ENCODE measurements at regions not wholly inside any gene's neighbourhood (a gene's known extent, or its start where the extent isn't known, plus 50 kb on each side); places are given as distances from the start of the nearest gene placed in this dataset.
"Not testable (repeated sequence)": the region's sequence is repeated elsewhere in the genome, so short reads cannot be mapped to it uniquely, and the experiment has no call there.

- FAIRE-seq (no peak), DNase-seq (ENCODE audit: low read depth in 1 of 2, low spot score in 1 of 2) (peak in 1 of 2 experiments; percentile 1), ATAC-seq (no peak)
- WGBS (ENCODE audit: missing lambda C conversion rate), result 45% methylated on average over 6 of the region's 6 CpGs
- POLR2A ChIA-PET, result no interaction called here
- no peaks in the 10 kb centered on the region for H3K4me1 ChIP-seq
- peaks cover 6% of the 10 kb centered on the region for H3K9me3 ChIP-seq
- CTCF ChIA-PET, result no interaction called here
- TF ChIP-seq KDM1A (IDR thresholded peaks at IDR 0.05; ENCODE audit: low read depth) (no peak), FOSL2 (IDR thresholded peaks at IDR 0.05) (no peak), FOSL2 (CRISPR knock-in tag; IDR thresholded peaks at IDR 0.05) (peak; percentile 38; the same call in 1 of the 2 replicates)
- H3K4me3 ChIP-seq, result no peak overlapping the region
- H3K27ac ChIP-seq, result no peak overlapping the region
- H3K4me2 ChIP-seq, result no peak overlapping the region
Observed at GRCh38 chr7:138186951-138187351, 110.7 kb downstream of the AKR1D1 start.

DNA sequence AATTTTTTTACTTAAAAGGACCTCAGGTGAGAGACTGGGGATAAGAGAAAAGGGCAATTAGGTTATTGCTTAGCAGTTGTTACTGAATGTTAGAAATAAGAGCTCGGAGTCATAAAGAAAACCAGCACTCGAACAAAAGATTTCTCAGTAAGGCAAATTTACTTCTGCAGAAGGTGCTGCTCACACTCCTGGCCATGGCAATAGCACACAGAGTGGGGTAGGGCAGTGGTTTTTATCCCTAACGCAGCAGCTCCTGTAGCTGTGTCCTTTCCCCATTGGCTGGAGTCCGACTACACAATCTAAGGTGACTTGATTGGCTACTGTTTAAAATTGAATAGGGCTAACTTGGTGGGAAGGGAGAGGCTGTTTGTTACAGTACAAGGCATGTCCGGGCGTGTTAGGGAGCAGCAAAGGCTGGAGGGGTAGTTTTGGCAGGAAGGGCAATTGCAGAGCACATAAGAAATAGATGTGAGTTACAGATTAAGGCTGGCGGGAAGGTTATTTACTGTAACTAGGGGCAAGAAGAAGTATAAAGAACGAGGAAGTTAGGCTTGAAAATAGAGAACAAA, 112.1 kb downstream of the AKR1D1 start:
- DNase-seq (ENCODE audit: low read depth in 1 of 2, low spot score in 1 of 2) (no peak), ATAC-seq (no peak), FAIRE-seq (no peak)
- no peak overlapping the region for H3K27ac ChIP-seq
- no peak for TF ChIP-seq CEBPB (IDR thresholded peaks at IDR 0.05)
- ChIA-PET CTCF (no interaction called here), POLR2A (no interaction called here)
- peaks cover 6% of the 10 kb centered on the region for H3K9me3 ChIP-seq
- H3K4me3 ChIP-seq, result no peak overlapping the region
- no peak overlapping the region for H3K4me2 ChIP-seq
- no peaks in the 10 kb centered on the region for H3K4me1 ChIP-seq
- 29% methylated on average over 8 of the region's 8 CpGs for WGBS (ENCODE audit: missing lambda C conversion rate)

- FAIRE-seq (peak; percentile 67), ATAC-seq (no peak), DNase-seq (ENCODE audit: low read depth in 1 of 2, low spot score in 1 of 2) (no peak)
- no peak overlapping the region for H3K4me2 ChIP-seq
- WGBS (ENCODE audit: missing lambda C conversion rate), result 39% methylated on average over 8 of the region's 8 CpGs
- POLR2A ChIA-PET, result no interaction called here
- no peak for TF ChIP-seq CHD2 (IDR thresholded peaks at IDR 0.05; ENCODE audit: low read length, partially characterized antibody)
- no peak for TF ChIP-seq KDM5A (IDR thresholded peaks at IDR 0.05)
- no peak for TF ChIP-seq HOXA7 (CRISPR knock-in tag; IDR thresholded peaks at IDR 0.05)
- TF ChIP-seq, protein P1, sequence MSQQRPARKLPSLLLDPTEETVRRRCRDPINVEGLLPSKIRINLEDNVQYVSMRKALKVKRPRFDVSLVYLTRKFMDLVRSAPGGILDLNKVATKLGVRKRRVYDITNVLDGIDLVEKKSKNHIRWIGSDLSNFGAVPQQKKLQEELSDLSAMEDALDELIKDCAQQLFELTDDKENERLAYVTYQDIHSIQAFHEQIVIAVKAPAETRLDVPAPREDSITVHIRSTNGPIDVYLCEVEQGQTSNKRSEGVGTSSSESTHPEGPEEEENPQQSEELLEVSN (IDR thresholded peaks at IDR 0.05; ENCODE audit: borderline replicate concordance, low read depth), result no peak
- TF ChIP-seq HDAC2 (IDR thresholded peaks at IDR 0.05), result no peak
- no peak for TF ChIP-seq HOXB13 (CRISPR knock-in tag; IDR thresholded peaks at IDR 0.05; ENCODE audit: low read depth)
- TF ChIP-seq, protein P2, sequence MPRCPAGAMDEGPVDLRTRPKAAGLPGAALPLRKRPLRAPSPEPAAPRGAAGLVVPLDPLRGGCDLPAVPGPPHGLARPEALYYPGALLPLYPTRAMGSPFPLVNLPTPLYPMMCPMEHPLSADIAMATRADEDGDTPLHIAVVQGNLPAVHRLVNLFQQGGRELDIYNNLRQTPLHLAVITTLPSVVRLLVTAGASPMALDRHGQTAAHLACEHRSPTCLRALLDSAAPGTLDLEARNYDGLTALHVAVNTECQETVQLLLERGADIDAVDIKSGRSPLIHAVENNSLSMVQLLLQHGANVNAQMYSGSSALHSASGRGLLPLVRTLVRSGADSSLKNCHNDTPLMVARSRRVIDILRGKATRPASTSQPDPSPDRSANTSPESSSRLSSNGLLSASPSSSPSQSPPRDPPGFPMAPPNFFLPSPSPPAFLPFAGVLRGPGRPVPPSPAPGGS (IDR thresholded peaks at IDR 0.05), result no peak
- no peak for TF ChIP-seq SREBF2 (IDR thresholded peaks at IDR 0.05)
- TF ChIP-seq EHF (CRISPR knock-in tag; IDR thresholded peaks at IDR 0.05), result no peak
- no peak for TF ChIP-seq NR3C1 (IDR thresholded peaks at IDR 0.05)
- TF ChIP-seq FOSL2 (IDR thresholded peaks at IDR 0.05), result no peak
- TF ChIP-seq FOSL2 (CRISPR knock-in tag; IDR thresholded peaks at IDR 0.05), result no peak
- TF ChIP-seq JUN (IDR thresholded peaks at IDR 0.05), result no peak
- no peak for TF ChIP-seq TFCP2L1 (CRISPR knock-in tag; IDR thresholded peaks at IDR 0.05)
- H3K4me1 ChIP-seq, result no peaks in the 10 kb centered on the region
- CTCF ChIA-PET, result no interaction called here
- H3K4me3 ChIP-seq, result no peak overlapping the region
- no peak overlapping the region for H3K27ac ChIP-seq
- H3K9me3 ChIP-seq, result no peaks in the 10 kb centered on the region
Observed at GRCh38 chr7:138194567-138194966, 118.3 kb downstream of the AKR1D1 start.

- POLR2A ChIA-PET, result no interaction called here
- DNase-seq (ENCODE audit: low read depth in 1 of 2, low spot score in 1 of 2), result no peak
- Histone ChIP-seq H3K4me3 (no peak overlapping the region), H3K4me1 (no peaks in the 10 kb centered on the region), H3K9me3 (no peaks in the 10 kb centered on the region), H3K27ac (no peak overlapping the region), H3K4me2 (no peak overlapping the region)
- FAIRE-seq, result no peak
- WGBS (ENCODE audit: missing lambda C conversion rate), result 29% methylated on average over 2 of the region's 2 CpGs
- no peak for ATAC-seq
- TF ChIP-seq MAZ (IDR thresholded peaks at IDR 0.05; ENCODE audit: borderline replicate concordance, low read depth, low read length), result no peak
- TF ChIP-seq USF2 (IDR thresholded peaks at IDR 0.05), result no peak
- no peak for TF ChIP-seq MAFK (IDR thresholded peaks at IDR 0.05; ENCODE audit: partially characterized antibody)
- TF ChIP-seq, protein P1 (IDR thresholded peaks at IDR 0.05; ENCODE audit: borderline replicate concordance, low read depth), result no peak
- no peak for TF ChIP-seq MAX (IDR thresholded peaks at IDR 0.05)
- TF ChIP-seq HOXA7 (CRISPR knock-in tag; IDR thresholded peaks at IDR 0.05), result no peak
- TF ChIP-seq ZFP36 (IDR thresholded peaks at IDR 0.05; ENCODE audit: borderline replicate concordance, partially characterized antibody), result no peak
- no peak for TF ChIP-seq KDM5A (IDR thresholded peaks at IDR 0.05)
- TF ChIP-seq TFCP2L1 (CRISPR knock-in tag; IDR thresholded peaks at IDR 0.05), result no peak
- CTCF ChIA-PET, result interaction anchor here (0.6 to 1.7 kb wide), 2 partner anchors 34 to 683 kb away, joined by 3 to 5 read pairs; no protein-coding TSS in a partner anchor
Observed at GRCh38 chr7:138195151-138195571, 118.9 kb downstream of the AKR1D1 start.

DNA sequence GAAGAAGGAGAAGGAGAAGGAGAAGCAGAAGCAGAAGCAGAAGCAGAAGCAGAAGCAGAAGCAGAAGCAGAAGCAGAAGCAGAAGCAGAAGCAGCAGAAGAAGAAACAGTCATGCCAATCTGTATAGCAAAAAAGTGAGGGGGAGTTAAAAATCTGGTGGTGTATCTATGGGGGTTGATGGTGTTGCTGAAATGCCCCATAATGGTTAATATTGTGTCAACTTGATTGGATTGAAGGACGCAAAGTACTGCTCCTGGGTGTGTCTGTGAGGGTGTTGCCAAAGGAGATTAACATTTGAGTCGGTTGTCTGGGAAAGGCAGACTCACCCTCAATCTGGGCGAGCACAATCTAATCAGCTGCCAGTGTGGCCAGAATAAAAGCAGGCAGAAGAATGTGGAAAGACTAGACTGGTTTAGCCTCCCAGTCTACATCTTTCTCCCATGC, 120.3 kb downstream of the AKR1D1 start:
- H3K27ac ChIP-seq; FAIRE-seq; ATAC-seq; H3K4me3 ChIP-seq; POLR2A ChIA-PET; DNase-seq (ENCODE audit: low read depth in 1 of 2, low spot score in 1 of 2); H3K4me1 ChIP-seq; H3K9me3 ChIP-seq; H3K4me2 ChIP-seq: not testable (repeated sequence)
- 39% methylated on average over 3 of the region's 3 CpGs for WGBS (ENCODE audit: missing lambda C conversion rate)
- CTCF ChIA-PET, result interaction anchor here (1.3 to 1.7 kb wide), 2 partner anchors 15 to 35 kb away, joined by 4 to 5 read pairs; no protein-coding TSS in a partner anchor
